Neural progenitor cell (in vitro differentiated cells): ENCODE measurements at regions not wholly inside any gene's neighbourhood (a gene's known extent, or its start where the extent isn't known, plus 50 kb on each side); places are given as distances from the start of the nearest gene placed in this dataset.

ENCODE experiments used
- DNase-seq: peaks from one replicate; pipeline ENCODE4 v3.0.0-alpha.2; 2016; ENCODE audit warnings: low spot score
- H2AFZ ChIP-seq: fragments of 200-600 bp; sonication (generic); replicated peaks from 2 replicates; pipeline ENCODE4 v1.6.1; 2016; ENCODE audit warnings: antibody characterized with exemption
- H3F3A ChIP-seq: fragments of 200-600 bp; sonication (generic); 2 replicates; pipeline ENCODE4 v1.6.1; 2016; ENCODE audit warnings: antibody characterized with exemption, low read depth
- H3K27ac ChIP-seq: fragments of 200-600 bp; sonication (generic); 2 replicates; pipeline ENCODE4 v1.5.1; 2016; ENCODE audit warnings: mild to moderate bottlenecking
- H3K27me3 ChIP-seq: fragments of 200-600 bp; sonication (generic); 2 replicates; pipeline ENCODE4 v1.6.1; 2016; ENCODE audit warnings: mild to moderate bottlenecking, moderate library complexity
- H3K36me3 ChIP-seq: fragments of 200-600 bp; sonication (generic); 2 replicates; pipeline ENCODE4 v1.5.1; 2016
- H3K4me1 ChIP-seq: fragments of 200-600 bp; sonication (generic); 2 replicates; pipeline ENCODE4 v1.6.1; 2016; ENCODE audit warnings: mixed run types
- H3K4me2 ChIP-seq: fragments of 200-600 bp; sonication (generic); 2 replicates; pipeline ENCODE4 v1.6.1; 2016
- H3K4me3 ChIP-seq: fragments of 200-600 bp; sonication (generic); 2 replicates; pipeline ENCODE4 v1.5.1; 2016
- H3K79me2 ChIP-seq: fragments of 200-600 bp; sonication (generic); 2 replicates; pipeline ENCODE4 v1.6.1; 2016; ENCODE audit warnings: low read depth
- H3K9ac ChIP-seq: fragments of 200-600 bp; sonication (generic); 2 replicates; pipeline ENCODE4 v1.6.1; 2016
- H3K9me3 ChIP-seq: fragments of 200-600 bp; sonication (generic); 2 replicates; pipeline ENCODE4 v1.5.1; 2016; ENCODE audit warnings: low read depth
- H4K20me1 ChIP-seq: fragments of 200-600 bp; sonication (generic); 2 replicates; pipeline ENCODE4 v1.6.1; 2016; ENCODE audit warnings: low read depth
- H3K27ac Mint-ChIP-seq: 3 replicates; pipeline ENCODE4 v1.8.0; 2021; ENCODE audit warnings: mixed read lengths
- H3K27me3 Mint-ChIP-seq: 2 replicates; pipeline ENCODE4 v1.8.0; 2022; ENCODE audit warnings: low read depth, mild to moderate bottlenecking, inconsistent platforms, moderate library complexity, mixed read lengths; ENCODE audit not compliant: insufficient read depth
- H3K36me3 Mint-ChIP-seq: 3 replicates; pipeline ENCODE4 v1.8.0; 2021; ENCODE audit warnings: mixed read lengths
- H3K4me1 Mint-ChIP-seq: 3 replicates; pipeline ENCODE4 v1.8.0; 2021; ENCODE audit warnings: mixed read lengths
- H3K4me3 Mint-ChIP-seq: 3 replicates; pipeline ENCODE4 v1.8.0; 2021; ENCODE audit warnings: mild to moderate bottlenecking, moderate library complexity, mixed read lengths
- H3K9me3 Mint-ChIP-seq: 3 replicates; pipeline ENCODE4 v1.8.0; 2020; ENCODE audit warnings: mixed read lengths
- CTCF ChIP-seq: fragments of 200-600 bp; sonication (generic); IDR thresholded peaks from 2 replicates; pipeline ENCODE4 v1.5.1; 2017; ENCODE audit warnings: antibody characterized with exemption, mild to moderate bottlenecking
- EZH2 ChIP-seq: fragments of 200-600 bp; sonication (generic); IDR thresholded peaks from 2 replicates; pipeline ENCODE4 v1.6.1; 2017; ENCODE audit warnings: antibody characterized with exemption, mild to moderate bottlenecking, moderate library complexity
- EZH2phosphoT487 ChIP-seq: fragments of 200-600 bp; sonication (generic); IDR thresholded peaks from 2 replicates; pipeline ENCODE4 v1.6.1; 2017; ENCODE audit warnings: antibody characterized with exemption

DNA sequence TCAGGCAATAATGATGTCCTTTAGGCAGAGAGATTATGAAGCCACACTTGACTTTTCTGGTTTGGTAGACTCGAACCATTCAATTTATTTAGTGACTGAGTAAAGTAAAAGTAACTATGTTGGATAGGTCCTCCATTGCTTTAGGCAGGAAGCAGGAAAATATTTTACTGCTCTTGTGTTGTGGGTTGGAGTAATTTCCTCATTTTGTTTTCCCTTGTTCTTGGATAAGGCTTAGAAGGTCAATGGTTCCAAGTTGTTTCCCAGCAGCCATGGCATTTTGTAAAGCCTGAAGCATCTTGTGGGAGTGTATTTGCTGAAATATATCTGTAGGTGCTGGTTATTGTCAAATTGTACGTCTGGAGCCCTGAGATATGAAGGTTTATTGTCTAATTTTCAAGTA is 161.2 kb upstream of the SLC38A2 start:
- Histone ChIP-seq H3K79me2 (no peaks in the 10 kb centered on the region), H3K27me3 (no peaks in the 10 kb centered on the region), H3K9me3 (no peaks in the 10 kb centered on the region), H3K4me1 (no peaks in the 10 kb centered on the region), H3K9ac (no peak overlapping the region), H3K27ac (no peak overlapping the region), H3F3A (no peaks in the 10 kb centered on the region), H2AFZ (no peak overlapping the region), H3K36me3 (no peaks in the 10 kb centered on the region), H4K20me1 (no peaks in the 10 kb centered on the region), H3K4me2 (no peak overlapping the region), H3K4me3 (no peak overlapping the region)
- Mint-ChIP-seq H3K9me3 (peaks cover 2% of the 10 kb centered on the region), H3K27ac (no peak overlapping the region), H3K4me1 (peaks cover 8% of the 10 kb centered on the region), H3K4me3 (no peak overlapping the region), H3K27me3 (no peaks in the 10 kb centered on the region), H3K36me3 (no peaks in the 10 kb centered on the region)
- DNase-seq, result no peak
- no peak for TF ChIP-seq EZH2

- no peak overlapping the region for H3K4me3 Mint-ChIP-seq
- H3K4me1 Mint-ChIP-seq, result peaks cover 7% of the 10 kb centered on the region
- H4K20me1 ChIP-seq, result no peaks in the 10 kb centered on the region
- no peak overlapping the region for H3K27ac ChIP-seq
- H3K27ac Mint-ChIP-seq, result no peak overlapping the region
- no peak overlapping the region for H2AFZ ChIP-seq
- peaks cover 4% of the 10 kb centered on the region for H3K9me3 Mint-ChIP-seq
- H3K4me3 ChIP-seq, result no peak overlapping the region
- TF ChIP-seq EZH2phosphoT487 (no peak), CTCF (no peak), EZH2 (no peak)
- H3K9ac ChIP-seq, result no peak overlapping the region
- H3K27me3 Mint-ChIP-seq, result no peaks in the 10 kb centered on the region
- no peaks in the 10 kb centered on the region for H3K79me2 ChIP-seq
- H3K4me2 ChIP-seq, result no peak overlapping the region
- H3K9me3 ChIP-seq, result no peaks in the 10 kb centered on the region
- no peaks in the 10 kb centered on the region for H3K36me3 Mint-ChIP-seq
- no peaks in the 10 kb centered on the region for H3F3A ChIP-seq
- H3K36me3 ChIP-seq, result no peaks in the 10 kb centered on the region
- no peak for DNase-seq
- H3K4me1 ChIP-seq, result no peaks in the 10 kb centered on the region
- H3K27me3 ChIP-seq, result no peaks in the 10 kb centered on the region
These were observed 159.2 kb upstream of the SLC38A2 start for GRCh38 chr12:46531804-46532203.

GRCh38 chr12:46531059-46531785 is 158.6 kb upstream of the SLC38A2 start:
- DNase-seq, result no peak
- no peaks in the 10 kb centered on the region for H3K36me3 ChIP-seq
- no peaks in the 10 kb centered on the region for H3K27me3 ChIP-seq
- no peaks in the 10 kb centered on the region for H4K20me1 ChIP-seq
- no peaks in the 10 kb centered on the region for H3K36me3 Mint-ChIP-seq
- no peak for TF ChIP-seq EZH2phosphoT487
- no peak for TF ChIP-seq CTCF
- TF ChIP-seq EZH2, result no peak
- H3K4me3 ChIP-seq, result no peak overlapping the region
- no peak overlapping the region for H2AFZ ChIP-seq
- no peak overlapping the region for H3K4me3 Mint-ChIP-seq
- no peaks in the 10 kb centered on the region for H3F3A ChIP-seq
- H3K4me1 Mint-ChIP-seq, result peaks cover under 1% of the 10 kb centered on the region
- no peaks in the 10 kb centered on the region for H3K4me1 ChIP-seq
- no peak overlapping the region for H3K27ac ChIP-seq
- H3K9me3 ChIP-seq, result no peaks in the 10 kb centered on the region
- no peak overlapping the region for H3K4me2 ChIP-seq
- no peaks in the 10 kb centered on the region for H3K79me2 ChIP-seq
- no peaks in the 10 kb centered on the region for H3K27me3 Mint-ChIP-seq
- H3K27ac Mint-ChIP-seq, result no peak overlapping the region
- H3K9me3 Mint-ChIP-seq, result peaks cover 4% of the 10 kb centered on the region
- no peak overlapping the region for H3K9ac ChIP-seq

GRCh38 chr12:46530373-46531056 is 157.9 kb upstream of the SLC38A2 start:
- H3F3A ChIP-seq, result no peaks in the 10 kb centered on the region
- H3K27me3 ChIP-seq, result no peaks in the 10 kb centered on the region
- peak overlapping the region; percentile 82 for H3K27ac Mint-ChIP-seq
- H3K27ac ChIP-seq, result no peak overlapping the region
- H3K4me1 ChIP-seq, result no peaks in the 10 kb centered on the region
- H3K4me2 ChIP-seq, result no peak overlapping the region
- no peaks in the 10 kb centered on the region for H3K36me3 ChIP-seq
- H3K9me3 ChIP-seq, result no peaks in the 10 kb centered on the region
- no peaks in the 10 kb centered on the region for H3K4me1 Mint-ChIP-seq
- H3K4me3 Mint-ChIP-seq, result peak overlapping the region; percentile 36
- H4K20me1 ChIP-seq, result no peaks in the 10 kb centered on the region
- peaks cover 4% of the 10 kb centered on the region for H3K9me3 Mint-ChIP-seq
- TF ChIP-seq EZH2 (no peak), CTCF (no peak), EZH2phosphoT487 (no peak)
- H3K4me3 ChIP-seq, result no peak overlapping the region
- H2AFZ ChIP-seq, result no peak overlapping the region
- no peaks in the 10 kb centered on the region for H3K79me2 ChIP-seq
- H3K9ac ChIP-seq, result no peak overlapping the region
- DNase-seq, result no peak
- no peaks in the 10 kb centered on the region for H3K36me3 Mint-ChIP-seq
- no peaks in the 10 kb centered on the region for H3K27me3 Mint-ChIP-seq
